Suprapubic skin (tissue), 3 donors: ENCODE measurements at regions not wholly inside any gene's neighbourhood (a gene's known extent, or its start where the extent isn't known, plus 50 kb on each side); places are given as distances from the start of the nearest gene placed in this dataset.

Experiments used
- CTCF ChIP-seq, 2 donors: fragments of 200-600 bp in 1 of 2; fragments of 450-650 bp in 1 of 2; sonication (generic) in 1 of 2; IDR thresholded peaks; one replicate each; pipeline ENCODE4 v1.5.1; 2016 to 2019; ENCODE audit warnings: antibody characterized with exemption in 2 of 2, mild to moderate bottlenecking in 1 of 2, moderate library complexity in 1 of 2
- POLR2A ChIP-seq, 2 donors: fragments of 450-650 bp; IDR thresholded peaks; one replicate each; pipeline ENCODE4 v1.6.1; 2017; ENCODE audit warnings: antibody characterized with exemption in 2 of 2, mild to moderate bottlenecking in 2 of 2, moderate library complexity in 2 of 2

- TF ChIP-seq CTCF (IDR thresholded peaks at IDR 0.05), result no peak
- no peak for TF ChIP-seq POLR2A (IDR thresholded peaks at IDR 0.05)
Measured at GRCh38 chr2:150752229-150752628, 264.8 kb upstream of the RND3 start.
